GM12878 (cell line): ENCODE measurements at regions not wholly inside any gene's neighbourhood (a gene's known extent, or its start where the extent isn't known, plus 50 kb on each side); places are given as distances from the start of the nearest gene placed in this dataset.
"Not testable (repeated sequence)": the region's sequence is repeated elsewhere in the genome, so short reads cannot be mapped to it uniquely, and the experiment has no call there.

Experiments used
- ATAC-seq: fragments of 200-7000 bp; cut with Tn5 transposase; 3 replicates; pipeline ENCODE4 v1.9.1; 2020; ENCODE audit warnings: mild to moderate bottlenecking, moderate library complexity
- BruUV-seq: library from RNA; stranded (reverse); fragments of 400-500 nt; replicated peaks from 2 replicates; lab custom pipeline; 2021; lab: Mats Ljungman, UMichigan
- CTCF ChIA-PET: fragments of 300-600 bp; sonication (Branson Sonifier 250); formaldehyde crosslinking; extraction: SDS; loops from one replicate; lab custom pipeline; 2021; ENCODE audit warnings: inconsistent platforms; lab: Yijun Ruan, JAX
- POLR2A ChIA-PET: fragments of 350-600 bp; formaldehyde crosslinking; extraction: SDS; loops from one replicate; lab custom pipeline; 2021; ENCODE audit warnings: inconsistent platforms; lab: Charles Lee
- RAD21 ChIA-PET: fragments of 300-600 bp; sonication (Branson Sonifier 250); formaldehyde crosslinking; loops from one replicate; lab custom pipeline; 2023; ENCODE audit warnings: antibody characterized with exemption; ENCODE audit not compliant: unreplicated experiment; lab: Charles Lee
- SMC1A ChIA-PET: fragments of 300-600 bp; sonication (Branson Sonifier 250); formaldehyde crosslinking; loops from one replicate; lab custom pipeline; 2023; ENCODE audit not compliant: unreplicated experiment, uncharacterized antibody; lab: Charles Lee
- DNase-seq: peaks from one replicate; pipeline ENCODE4 v3.0.0-alpha.2; 2011; ENCODE audit warnings: low read depth, low spot score
- FAIRE-seq: peaks from 3 replicates; lab custom pipeline; 2011; peaks lifted over from hg19 to GRCh38; lab: Jason Lieb, UNC
- H2AFZ ChIP-seq: 2 replicates; pipeline ENCODE4 v1.6.0; 2011; ENCODE audit warnings: low read depth, low read length, control low read depth; ENCODE audit not compliant: control insufficient read depth
- H3K27ac ChIP-seq: 2 replicates; pipeline ENCODE4 v1.5.1; 2011; ENCODE audit warnings: control low read depth; ENCODE audit not compliant: control insufficient read depth, insufficient read depth
- H3K27me3 ChIP-seq, 2 experiments: replicated peaks in 1 of 2; 2 replicates each; pipeline versions ENCODE4 v1.6.0 to v1.6.1; 2011; ENCODE audit warnings: low read length in 1 of 2; ENCODE audit not compliant: control insufficient read depth in 2 of 2, insufficient read depth in 2 of 2
- H3K36me3 ChIP-seq, 2 experiments: 2 replicates each; pipeline ENCODE4 v1.5.1; 2011; ENCODE audit warnings: low read length in 1 of 2; ENCODE audit not compliant: control insufficient read depth in 2 of 2, insufficient read depth in 2 of 2
- H3K4me1 ChIP-seq: 2 replicates; pipeline ENCODE4 v1.6.1; 2011; ENCODE audit warnings: mild to moderate bottlenecking, low read length, moderate library complexity, mixed read lengths; ENCODE audit not compliant: control insufficient read depth, insufficient read depth
- H3K4me2 ChIP-seq: 2 replicates; pipeline ENCODE4 v1.6.0; 2011; ENCODE audit warnings: control low read depth; ENCODE audit not compliant: control insufficient read depth, insufficient read depth
- H3K4me3 ChIP-seq: fragments of 200-600 bp; sonication (generic); 2 replicates; pipeline ENCODE4 v1.5.1; 2016
- H3K79me2 ChIP-seq: 2 replicates; pipeline ENCODE4 v1.6.0; 2011; ENCODE audit warnings: low read length; ENCODE audit not compliant: control insufficient read depth, insufficient read depth
- H3K9ac ChIP-seq: 2 replicates; pipeline ENCODE4 v1.8.0; 2011; ENCODE audit warnings: low read length, control low read depth, mixed read lengths; ENCODE audit not compliant: control insufficient read depth, insufficient read depth
- H3K9me3 ChIP-seq: replicated peaks from 3 replicates; pipeline ENCODE4 v1.5.1; 2011; ENCODE audit warnings: mild to moderate bottlenecking, low read length; ENCODE audit not compliant: control insufficient read depth, insufficient read depth
- H4K20me1 ChIP-seq: 2 replicates; pipeline ENCODE4 v1.6.0; 2011; ENCODE audit not compliant: control insufficient read depth, insufficient read depth
- WGBS: methylation state at CpG from one replicate; pipeline ENCODE4 v1.1.6; 2016; ENCODE audit warnings: low lambda C conversion rate; ENCODE audit not compliant: insufficient replicate concordance, insufficient coverage; ENCODE audit errors: missing lambda C conversion rate; 5-methylcytosine and 5-hydroxymethylcytosine counted together
- in situ Hi-C: fragments of 300-500 bp; cut with MboI; formaldehyde crosslinking; loops from 9 replicates; pipeline ENCODE4 v1.14.3; 2018; ENCODE audit warnings: mixed read lengths
- intact Hi-C: fragments of 100-400 bp; cut with micrococcal nuclease; formaldehyde crosslinking; loops from one replicate; pipeline ENCODE4 v1.14.2; 2022; ENCODE audit not compliant: unreplicated experiment
- TF ChIP-seq, protein P1 (sequence below), 3 experiments: IDR thresholded peaks in 2 of 3; conservative IDR thresholded peaks in 1 of 3; 2 replicates each; pipeline ENCODE4 v1.5.1; 2011; ENCODE audit warnings: low read depth in 3 of 3, low read length in 3 of 3, mild to moderate bottlenecking in 3 of 3, control low read depth in 2 of 3, moderate library complexity in 2 of 3, inconsistent platforms in 1 of 3, mixed read lengths in 1 of 3; ENCODE audit not compliant: control insufficient read depth in 2 of 3, insufficient read depth in 1 of 3; ENCODE audit errors: extremely low read depth in 1 of 3
- TF ChIP-seq, protein P2 (sequence below): fragments of 450-650 bp; IDR thresholded peaks from 2 replicates; pipeline ENCODE4 v1.6.1; 2014; ENCODE audit warnings: mild to moderate bottlenecking

DNA sequence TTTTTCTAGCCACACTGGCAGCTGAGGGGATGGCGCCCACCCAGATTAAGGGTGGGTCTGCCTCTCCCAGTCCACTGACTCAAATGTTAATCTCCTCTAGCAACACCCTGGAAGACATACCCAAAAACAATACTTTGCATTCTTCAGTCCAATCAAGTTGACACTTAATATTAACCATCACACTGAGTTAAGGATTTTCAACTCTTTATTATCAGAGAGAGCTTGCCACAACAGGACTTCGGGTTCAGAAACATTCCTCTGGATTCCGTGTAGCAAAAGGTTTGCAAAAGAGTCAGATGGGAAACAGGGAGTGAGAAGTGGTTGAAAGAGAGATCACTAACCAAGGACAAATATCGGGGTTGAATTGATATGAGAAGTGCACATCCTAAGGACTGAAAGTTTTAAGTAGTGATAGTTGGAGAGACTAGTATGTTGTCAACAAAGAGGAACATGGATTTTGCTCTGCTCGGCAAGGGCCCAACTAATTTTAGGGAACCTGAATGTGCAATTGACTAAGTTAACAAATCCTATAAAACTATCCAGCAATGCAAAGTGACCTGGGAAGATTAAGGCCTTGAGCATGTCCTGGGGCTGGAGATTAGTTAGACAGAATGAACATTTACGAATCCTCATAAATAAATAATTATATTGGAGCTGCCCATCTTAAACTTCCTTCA is 137.0 kb upstream of the TENT5A start:
- H3K4me2 ChIP-seq = no peak overlapping the region
- no peak for FAIRE-seq
- no peaks in the 10 kb centered on the region for H3K79me2 ChIP-seq
- no peak overlapping the region for H3K4me3 ChIP-seq
- H3K9ac ChIP-seq = no peak overlapping the region
- BruUV-seq = no TSS peak
- no peak for DNase-seq
- in situ Hi-C loops (no loop called here), intact Hi-C loops (no loop called here)
- H3K9me3 ChIP-seq = no peaks in the 10 kb centered on the region
- no peak overlapping the region for H2AFZ ChIP-seq
- H3K4me1 ChIP-seq = no peaks in the 10 kb centered on the region
- POLR2A ChIA-PET = no interaction called here
- RAD21 ChIA-PET = no interaction called here
- 20% methylated on average over 6 of the region's 6 CpGs for WGBS
- no peaks in the 10 kb centered on the region for H3K36me3 ChIP-seq
- SMC1A ChIA-PET = interaction anchor here (1.4 kb wide), 2 partner anchors 21 to 49 kb away, joined by 3 to 4 read pairs; no protein-coding TSS in a partner anchor
- H3K27ac ChIP-seq = no peak overlapping the region
- H4K20me1 ChIP-seq = no peaks in the 10 kb centered on the region
- CTCF ChIA-PET = interaction anchor here (0.6 kb wide), 1 partner anchor 1154 kb away, joined by 3 read pairs; no protein-coding TSS in a partner anchor
- H3K27me3 ChIP-seq = no peaks in the 10 kb centered on the region
- no peak for ATAC-seq
- TF ChIP-seq, protein P1, sequence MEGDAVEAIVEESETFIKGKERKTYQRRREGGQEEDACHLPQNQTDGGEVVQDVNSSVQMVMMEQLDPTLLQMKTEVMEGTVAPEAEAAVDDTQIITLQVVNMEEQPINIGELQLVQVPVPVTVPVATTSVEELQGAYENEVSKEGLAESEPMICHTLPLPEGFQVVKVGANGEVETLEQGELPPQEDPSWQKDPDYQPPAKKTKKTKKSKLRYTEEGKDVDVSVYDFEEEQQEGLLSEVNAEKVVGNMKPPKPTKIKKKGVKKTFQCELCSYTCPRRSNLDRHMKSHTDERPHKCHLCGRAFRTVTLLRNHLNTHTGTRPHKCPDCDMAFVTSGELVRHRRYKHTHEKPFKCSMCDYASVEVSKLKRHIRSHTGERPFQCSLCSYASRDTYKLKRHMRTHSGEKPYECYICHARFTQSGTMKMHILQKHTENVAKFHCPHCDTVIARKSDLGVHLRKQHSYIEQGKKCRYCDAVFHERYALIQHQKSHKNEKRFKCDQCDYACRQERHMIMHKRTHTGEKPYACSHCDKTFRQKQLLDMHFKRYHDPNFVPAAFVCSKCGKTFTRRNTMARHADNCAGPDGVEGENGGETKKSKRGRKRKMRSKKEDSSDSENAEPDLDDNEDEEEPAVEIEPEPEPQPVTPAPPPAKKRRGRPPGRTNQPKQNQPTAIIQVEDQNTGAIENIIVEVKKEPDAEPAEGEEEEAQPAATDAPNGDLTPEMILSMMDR (IDR thresholded peaks at IDR 0.05 in 2 of 3, conservative IDR thresholded peaks at IDR 0.05 in 1 of 3; ENCODE audit: control insufficient read depth in 2 of 3, extremely low read depth in 1 of 3, insufficient read depth in 1 of 3, low read depth in 3 of 3, low read length in 3 of 3) = no peak
- TF ChIP-seq, protein P2, sequence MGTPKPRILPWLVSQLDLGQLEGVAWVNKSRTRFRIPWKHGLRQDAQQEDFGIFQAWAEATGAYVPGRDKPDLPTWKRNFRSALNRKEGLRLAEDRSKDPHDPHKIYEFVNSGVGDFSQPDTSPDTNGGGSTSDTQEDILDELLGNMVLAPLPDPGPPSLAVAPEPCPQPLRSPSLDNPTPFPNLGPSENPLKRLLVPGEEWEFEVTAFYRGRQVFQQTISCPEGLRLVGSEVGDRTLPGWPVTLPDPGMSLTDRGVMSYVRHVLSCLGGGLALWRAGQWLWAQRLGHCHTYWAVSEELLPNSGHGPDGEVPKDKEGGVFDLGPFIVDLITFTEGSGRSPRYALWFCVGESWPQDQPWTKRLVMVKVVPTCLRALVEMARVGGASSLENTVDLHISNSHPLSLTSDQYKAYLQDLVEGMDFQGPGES = no peak
- TF ChIP-seq, all 136 proteins: peak for 0

DNA sequence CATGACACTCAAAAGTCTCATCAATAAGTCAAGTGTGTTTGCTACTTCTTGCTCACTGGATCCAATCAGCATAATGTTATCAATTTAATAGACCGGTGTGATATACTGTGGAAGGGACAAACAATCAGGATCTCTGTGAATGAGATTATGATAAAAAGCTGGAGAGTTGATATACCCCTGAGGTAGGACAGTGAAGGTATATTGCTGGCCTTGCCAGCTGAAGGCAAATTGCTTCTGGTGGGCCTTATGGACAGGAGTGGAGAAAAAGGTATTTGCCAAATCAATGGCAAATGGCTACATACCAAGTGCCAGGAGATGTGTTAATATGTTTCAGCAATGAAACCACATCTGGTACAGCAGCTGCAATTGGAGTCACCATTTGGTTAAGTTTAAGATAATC is 134.4 kb upstream of the TENT5A start:
- H4K20me1 ChIP-seq, H3K79me2 ChIP-seq, H3K27me3 ChIP-seq, H3K4me3 ChIP-seq, in situ Hi-C loops, H3K4me1 ChIP-seq, DNase-seq, H3K36me3 ChIP-seq, intact Hi-C loops, H3K9ac ChIP-seq, ATAC-seq, H2AFZ ChIP-seq, H3K27ac ChIP-seq, H3K9me3 ChIP-seq, FAIRE-seq, H3K4me2 ChIP-seq, POLR2A ChIA-PET, BruUV-seq: not testable (repeated sequence)
- ChIA-PET CTCF (interaction anchor here (0.5 kb wide), 1 partner anchor 46 kb away, joined by 3 read pairs; no protein-coding TSS in a partner anchor), SMC1A (interaction anchor here (1.1 kb wide), 1 partner anchor 20 kb away, joined by 3 read pairs; no protein-coding TSS in a partner anchor), RAD21 (interaction anchor here (1.1 kb wide), 1 partner anchor 13 kb away, joined by 3 read pairs; no protein-coding TSS in a partner anchor)
- WGBS = 48% methylated on average over 1 of the region's 1 CpG
